ENCODE measurements at regions not wholly inside any gene's neighbourhood (a gene's known extent, or its start where the extent isn't known, plus 50 kb on each side); places are given as distances from the start of the nearest gene placed in this dataset.
"Not testable (repeated sequence)": the region's sequence is repeated elsewhere in the genome, so short reads cannot be mapped to it uniquely, and the experiment has no call there.

GRCh38 chr2:187748958-187749357 lies 194.7 kb upstream of the TFPI start:
- Mint-ChIP-seq H3K27ac (no peak overlapping the region), H3K27me3 (ENCODE audit: low read depth) (no peaks in the 10 kb centered on the region), H3K36me3 (ENCODE audit: low read depth) (no peaks in the 10 kb centered on the region), H3K9me3 (no peaks in the 10 kb centered on the region), H3K4me1 (ENCODE audit: low read depth) (no peaks in the 10 kb centered on the region), H3K4me3 (no peak overlapping the region)
- intact Hi-C loops (cut with micrococcal nuclease) = no loop called here
- CTCF ChIA-PET = no interaction called here
- DNase-seq = no peak

GRCh38 chr2:187749804-187750431 lies 195.7 kb upstream of the TFPI start:
- Mint-ChIP-seq H3K27me3 (ENCODE audit: low read depth) (no peaks in the 10 kb centered on the region), H3K4me1 (ENCODE audit: low read depth) (no peaks in the 10 kb centered on the region), H3K9me3 (no peaks in the 10 kb centered on the region), H3K27ac (no peak overlapping the region), H3K4me3 (no peak overlapping the region), H3K36me3 (ENCODE audit: low read depth) (no peaks in the 10 kb centered on the region)
- DNase-seq = no peak
- CTCF ChIA-PET = no interaction called here
- intact Hi-C loops (cut with micrococcal nuclease) = no loop called here

- CTCF ChIA-PET = interaction anchor here (0.6 kb wide), 1 partner anchor 49 kb away, joined by 3 read pairs; no protein-coding TSS in a partner anchor
- intact Hi-C loops (cut with micrococcal nuclease) = no loop called here
- no peaks in the 10 kb centered on the region for H3K36me3 Mint-ChIP-seq (ENCODE audit: low read depth)
These were observed 214.8 kb upstream of the TFPI start for GRCh38 chr2:187768995-187769394.

GRCh38 chr2:187769437-187769836 lies 215.2 kb upstream of the TFPI start:
- intact Hi-C loops (cut with micrococcal nuclease) = no loop called here
- no peak overlapping the region for H3K27ac Mint-ChIP-seq
- CTCF ChIA-PET = no interaction called here
- H3K27me3 Mint-ChIP-seq (ENCODE audit: low read depth) = no peaks in the 10 kb centered on the region
- no peaks in the 10 kb centered on the region for H3K4me1 Mint-ChIP-seq (ENCODE audit: low read depth)
- no peak overlapping the region for H3K4me3 Mint-ChIP-seq
- no peaks in the 10 kb centered on the region for H3K36me3 Mint-ChIP-seq (ENCODE audit: low read depth)
- peaks cover 1% of the 10 kb centered on the region for H3K9me3 Mint-ChIP-seq
- DNase-seq = no peak

More at GRCh38 chr2:187768995-187769394, 214.8 kb upstream of the TFPI start:
- Mint-ChIP-seq H3K9me3 (peaks cover 1% of the 10 kb centered on the region), H3K27ac (no peak overlapping the region), H3K4me1 (ENCODE audit: low read depth) (no peaks in the 10 kb centered on the region), H3K4me3 (no peak overlapping the region), H3K27me3 (ENCODE audit: low read depth) (no peaks in the 10 kb centered on the region)
- DNase-seq = no peak

- Mint-ChIP-seq H3K4me3 (no peak overlapping the region), H3K27me3 (ENCODE audit: low read depth) (no peaks in the 10 kb centered on the region), H3K36me3 (ENCODE audit: low read depth) (no peaks in the 10 kb centered on the region), H3K27ac (no peak overlapping the region), H3K9me3 (peaks cover 1% of the 10 kb centered on the region), H3K4me1 (ENCODE audit: low read depth) (no peaks in the 10 kb centered on the region)
- CTCF ChIA-PET = interaction anchor here (1.0 kb wide), 1 partner anchor 69 kb away, joined by 4 read pairs; no protein-coding TSS in a partner anchor
- intact Hi-C loops (cut with micrococcal nuclease) = no loop called here
- DNase-seq = no peak
These were observed 220.4 kb upstream of the TFPI start for GRCh38 chr2:187774551-187775071.

- CTCF ChIA-PET = no interaction called here
- Mint-ChIP-seq H3K4me1 (ENCODE audit: low read depth) (no peaks in the 10 kb centered on the region), H3K9me3 (peaks cover 1% of the 10 kb centered on the region), H3K27me3 (ENCODE audit: low read depth) (no peaks in the 10 kb centered on the region), H3K4me3 (no peak overlapping the region), H3K27ac (no peak overlapping the region), H3K36me3 (ENCODE audit: low read depth) (no peaks in the 10 kb centered on the region)
- no peak for DNase-seq
- intact Hi-C loops (cut with micrococcal nuclease) = no loop called here
These were observed 221.0 kb upstream of the TFPI start for GRCh38 chr2:187775196-187775595.

GRCh38 chr2:187775651-187776050 lies 221.4 kb upstream of the TFPI start:
- Mint-ChIP-seq H3K4me3 (no peak overlapping the region), H3K36me3 (ENCODE audit: low read depth) (no peaks in the 10 kb centered on the region), H3K4me1 (ENCODE audit: low read depth) (no peaks in the 10 kb centered on the region), H3K27me3 (ENCODE audit: low read depth) (no peaks in the 10 kb centered on the region), H3K27ac (no peak overlapping the region), H3K9me3 (peaks cover 1% of the 10 kb centered on the region)
- CTCF ChIA-PET = no interaction called here
- intact Hi-C loops (cut with micrococcal nuclease) = no loop called here
- DNase-seq = no peak

GRCh38 chr2:187782301-187782700 lies 228.1 kb upstream of the TFPI start:
- Mint-ChIP-seq H3K36me3 (ENCODE audit: low read depth) (no peaks in the 10 kb centered on the region), H3K27me3 (ENCODE audit: low read depth) (no peaks in the 10 kb centered on the region), H3K4me3 (no peak overlapping the region), H3K9me3 (peaks cover 1% of the 10 kb centered on the region), H3K4me1 (ENCODE audit: low read depth) (no peaks in the 10 kb centered on the region), H3K27ac (no peak overlapping the region)
- CTCF ChIA-PET = interaction anchor here (0.8 to 1.1 kb wide), 2 partner anchors 20 to 283 kb away, joined by 3 read pairs; no protein-coding TSS in a partner anchor
- DNase-seq = no peak
- intact Hi-C loops (cut with micrococcal nuclease) = no loop called here

- Mint-ChIP-seq H3K27ac (no peak overlapping the region), H3K36me3 (ENCODE audit: low read depth) (no peaks in the 10 kb centered on the region), H3K27me3 (ENCODE audit: low read depth) (no peaks in the 10 kb centered on the region), H3K4me1 (ENCODE audit: low read depth) (no peaks in the 10 kb centered on the region), H3K4me3 (no peak overlapping the region), H3K9me3 (peaks cover 1% of the 10 kb centered on the region)
- intact Hi-C loops (cut with micrococcal nuclease) = no loop called here
- DNase-seq = no peak
- CTCF ChIA-PET = interaction anchor here (1.1 kb wide), 1 partner anchor 284 kb away, joined by 3 read pairs; no protein-coding TSS in a partner anchor
These were observed 229.2 kb upstream of the TFPI start for GRCh38 chr2:187783446-187783845.

GRCh38 chr2:187784138-187784537 lies 229.9 kb upstream of the TFPI start:
- H3K9me3 Mint-ChIP-seq; H3K36me3 Mint-ChIP-seq (ENCODE audit: low read depth); H3K4me1 Mint-ChIP-seq (ENCODE audit: low read depth); CTCF ChIA-PET; H3K27ac Mint-ChIP-seq; DNase-seq; H3K27me3 Mint-ChIP-seq (ENCODE audit: low read depth); intact Hi-C loops (cut with micrococcal nuclease); H3K4me3 Mint-ChIP-seq: not testable (repeated sequence)

GRCh38 chr2:187799601-187800000 lies 245.4 kb upstream of the TFPI start:
- H3K4me1 Mint-ChIP-seq (ENCODE audit: low read depth) = no peaks in the 10 kb centered on the region
- no peaks in the 10 kb centered on the region for H3K36me3 Mint-ChIP-seq (ENCODE audit: low read depth)
- no peak overlapping the region for H3K4me3 Mint-ChIP-seq
- H3K27me3 Mint-ChIP-seq (ENCODE audit: low read depth) = no peaks in the 10 kb centered on the region
- CTCF ChIA-PET = no interaction called here
- no peak overlapping the region for H3K27ac Mint-ChIP-seq
- no peak for DNase-seq
- intact Hi-C loops (cut with micrococcal nuclease) = no loop called here
- H3K9me3 Mint-ChIP-seq = peaks cover 17% of the 10 kb centered on the region

GRCh38 chr2:187803816-187804215 lies 249.6 kb upstream of the TFPI start:
- H3K36me3 Mint-ChIP-seq (ENCODE audit: low read depth) = no peaks in the 10 kb centered on the region
- no peak overlapping the region for H3K27ac Mint-ChIP-seq
- H3K4me3 Mint-ChIP-seq = no peak overlapping the region
- H3K4me1 Mint-ChIP-seq (ENCODE audit: low read depth) = no peaks in the 10 kb centered on the region
- no peak for DNase-seq
- CTCF ChIA-PET = no interaction called here
- H3K27me3 Mint-ChIP-seq (ENCODE audit: low read depth) = no peaks in the 10 kb centered on the region
- intact Hi-C loops (cut with micrococcal nuclease) = no loop called here
- H3K9me3 Mint-ChIP-seq = peaks cover 9% of the 10 kb centered on the region

GRCh38 chr2:187815113-187815512 lies 260.9 kb upstream of the TFPI start:
- CTCF ChIA-PET = no interaction called here
- no peak overlapping the region for H3K4me3 Mint-ChIP-seq
- no peaks in the 10 kb centered on the region for H3K4me1 Mint-ChIP-seq (ENCODE audit: low read depth)
- no peaks in the 10 kb centered on the region for H3K27me3 Mint-ChIP-seq (ENCODE audit: low read depth)
- intact Hi-C loops (cut with micrococcal nuclease) = no loop called here
- no peaks in the 10 kb centered on the region for H3K36me3 Mint-ChIP-seq (ENCODE audit: low read depth)
- no peaks in the 10 kb centered on the region for H3K9me3 Mint-ChIP-seq
- DNase-seq = no peak
- no peak overlapping the region for H3K27ac Mint-ChIP-seq
